ENCODE measurements at regions not wholly inside any gene's neighbourhood (a gene's known extent, or its start where the extent isn't known, plus 50 kb on each side); places are given as distances from the start of the nearest gene placed in this dataset.
"Not testable (repeated sequence)": the region's sequence is repeated elsewhere in the genome, so short reads cannot be mapped to it uniquely, and the experiment has no call there.

DNA sequence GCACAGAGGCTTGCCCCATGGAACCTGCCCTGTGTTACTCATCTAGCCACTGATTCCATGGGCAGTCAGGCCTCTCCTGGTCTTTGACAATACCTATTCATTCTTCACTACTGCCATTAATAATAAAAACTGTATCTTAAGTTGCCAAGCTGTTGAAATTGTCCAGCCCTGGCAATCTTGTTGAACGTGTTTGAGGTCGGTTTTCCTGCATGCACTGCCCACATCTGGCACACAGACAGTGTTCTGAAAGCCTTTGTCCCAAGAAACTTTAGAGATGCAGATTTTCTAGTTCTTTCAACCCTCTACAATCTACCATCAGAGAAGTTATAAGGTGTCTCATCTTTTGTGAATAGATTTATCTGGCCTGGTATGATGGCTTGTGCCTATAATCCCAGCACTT lies 567.2 kb upstream of the NECTIN3 start:
- no peak for DNase-seq (ENCODE audit: extremely low read depth in 1 of 2, low read depth in 1 of 2)

GRCh38 chr3:110504901-110505300 lies 566.7 kb upstream of the NECTIN3 start:
- no peak for DNase-seq (ENCODE audit: extremely low read depth in 1 of 2, low read depth in 1 of 2)

DNA sequence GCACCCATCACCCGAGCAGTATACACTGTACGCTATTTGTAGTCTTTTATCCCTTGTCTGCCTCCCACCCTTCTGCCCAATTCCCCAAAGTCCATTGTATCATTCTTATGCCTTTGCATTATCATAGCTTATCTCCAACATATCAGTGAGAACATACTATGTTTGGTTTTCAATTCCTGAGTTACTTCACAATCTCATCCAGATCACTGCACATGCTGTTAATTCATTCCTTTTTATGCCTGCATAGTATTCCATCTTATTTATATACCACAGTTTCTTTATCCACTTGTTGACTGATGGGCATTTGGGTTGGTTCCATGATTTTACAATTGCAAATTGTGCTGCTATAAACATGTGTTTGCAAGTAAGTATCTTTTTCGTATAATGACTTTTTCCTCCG lies 564.7 kb upstream of the NECTIN3 start:
- no peak for DNase-seq (ENCODE audit: extremely low read depth in 1 of 2, low read depth in 1 of 2)

GRCh38 chr3:110507570-110507969 lies 564.0 kb upstream of the NECTIN3 start:
- not testable (repeated sequence) for DNase-seq (ENCODE audit: extremely low read depth in 1 of 2, low read depth in 1 of 2)

DNA sequence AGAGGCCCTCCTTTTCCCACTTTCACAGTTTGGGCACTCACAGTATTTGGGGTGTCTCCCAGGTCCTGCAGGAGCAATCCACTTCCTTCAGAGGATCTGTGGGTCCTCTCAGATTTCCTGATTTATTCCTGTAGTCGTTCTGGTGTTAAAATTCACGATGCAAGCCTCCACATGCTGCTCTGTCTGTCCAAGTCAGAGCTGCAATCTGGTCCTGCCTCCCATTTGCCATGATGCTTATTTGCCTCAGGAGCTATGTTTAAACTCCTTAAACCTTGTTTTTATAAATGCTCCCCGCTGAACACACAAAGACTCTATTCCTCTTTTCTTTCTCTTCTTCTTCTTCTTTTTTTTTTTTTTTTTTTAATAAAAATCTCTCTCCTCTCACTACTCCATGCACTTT lies 558.7 kb upstream of the NECTIN3 start:
- DNase-seq (ENCODE audit: extremely low read depth in 1 of 2, low read depth in 1 of 2), result no peak

GRCh38 chr3:110518031-110518430 lies 553.6 kb upstream of the NECTIN3 start:
- DNase-seq (ENCODE audit: extremely low read depth in 1 of 2, low read depth in 1 of 2), result no peak

DNA sequence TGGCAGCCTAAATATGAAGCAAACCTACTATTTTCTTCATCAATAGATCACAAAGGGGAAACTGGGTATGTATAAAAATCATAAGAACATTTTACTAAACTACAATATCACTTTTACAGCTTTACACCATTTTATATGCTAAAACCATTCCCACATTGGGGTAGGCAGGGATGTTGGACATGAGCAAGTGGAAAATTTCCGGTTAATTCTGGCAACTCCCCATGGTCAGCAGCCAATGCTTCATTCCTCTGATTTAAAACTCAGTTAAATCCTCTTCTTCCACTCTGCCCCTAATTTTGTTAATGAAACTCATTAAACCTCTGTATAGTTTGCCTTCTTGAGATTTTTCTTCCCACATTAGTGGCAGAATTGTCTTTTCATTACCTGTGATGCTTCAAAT lies 552.5 kb upstream of the NECTIN3 start:
- DNase-seq (ENCODE audit: extremely low read depth in 1 of 2, low read depth in 1 of 2), result no peak

DNA sequence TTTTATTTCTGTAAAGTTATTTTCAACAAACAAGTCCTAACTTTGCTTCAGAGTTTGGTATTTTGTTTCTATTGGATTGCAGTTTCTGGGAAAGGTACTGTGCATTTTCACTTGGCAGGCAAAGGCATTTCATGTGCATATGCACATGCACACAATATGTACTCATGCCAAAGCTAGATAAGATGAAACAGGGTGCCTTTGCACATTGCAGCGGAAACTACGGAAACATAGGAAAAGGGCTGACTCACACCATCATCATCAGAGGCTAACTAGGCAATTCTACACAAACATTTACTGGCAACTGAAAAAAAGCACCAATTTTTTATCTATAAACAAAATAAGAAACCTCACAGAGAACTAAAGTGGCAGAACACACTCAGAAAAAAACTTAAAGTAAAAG lies 550.6 kb upstream of the NECTIN3 start:
- DNase-seq (ENCODE audit: extremely low read depth in 1 of 2, low read depth in 1 of 2), result no peak

- not testable (repeated sequence) for DNase-seq (ENCODE audit: extremely low read depth in 1 of 2, low read depth in 1 of 2)
These were observed 546.0 kb upstream of the NECTIN3 start for GRCh38 chr3:110525558-110526064.

GRCh38 chr3:110526777-110527727 lies 544.6 kb upstream of the NECTIN3 start:
- DNase-seq (ENCODE audit: extremely low read depth in 1 of 2, low read depth in 1 of 2), result no peak

DNA sequence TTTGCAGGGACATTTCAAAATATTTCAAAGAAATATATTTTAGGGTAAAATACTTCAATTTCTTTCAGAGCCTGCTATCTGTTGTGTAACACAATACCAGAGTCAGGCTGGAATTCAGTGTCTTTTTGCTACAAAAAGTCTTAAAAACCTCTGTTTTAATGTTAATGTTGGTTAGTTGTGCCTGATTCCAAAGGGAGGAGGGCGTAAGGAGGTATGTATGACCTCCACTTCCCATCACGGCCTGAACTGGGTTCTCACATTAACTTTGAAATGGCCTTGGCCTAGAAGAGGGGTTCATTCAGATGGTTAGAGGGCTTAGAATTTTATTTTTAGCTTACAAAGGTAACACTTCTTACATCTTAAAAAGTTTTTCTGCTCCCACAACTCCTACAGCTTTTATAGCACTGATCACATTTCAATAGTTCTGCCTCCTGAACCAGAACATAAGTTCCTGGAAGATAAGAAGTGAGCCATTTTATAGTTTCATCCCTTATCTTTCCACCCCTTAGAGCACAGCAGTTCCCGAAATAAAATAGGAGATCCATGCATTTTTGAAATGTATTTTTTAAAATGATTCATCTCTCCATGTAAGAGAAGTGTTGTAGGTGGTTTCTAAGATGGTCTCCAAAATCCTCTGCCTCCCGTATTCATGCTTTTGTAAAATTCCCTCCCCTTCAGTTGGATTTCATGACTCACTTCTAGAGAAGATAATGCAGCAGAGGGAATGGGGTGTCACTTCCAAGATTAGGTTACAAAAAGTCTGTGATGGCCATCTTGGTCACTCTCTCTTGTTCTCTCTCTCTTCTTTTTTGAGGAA lies 543.1 kb upstream of the NECTIN3 start:
- no peak for DNase-seq (ENCODE audit: extremely low read depth in 1 of 2, low read depth in 1 of 2)

GRCh38 chr3:110530902-110531301 lies 540.7 kb upstream of the NECTIN3 start:
- DNase-seq (ENCODE audit: extremely low read depth in 1 of 2, low read depth in 1 of 2), result no peak

GRCh38 chr3:110533089-110533488 lies 538.5 kb upstream of the NECTIN3 start:
- DNase-seq (ENCODE audit: extremely low read depth in 1 of 2, low read depth in 1 of 2), result no peak

DNA sequence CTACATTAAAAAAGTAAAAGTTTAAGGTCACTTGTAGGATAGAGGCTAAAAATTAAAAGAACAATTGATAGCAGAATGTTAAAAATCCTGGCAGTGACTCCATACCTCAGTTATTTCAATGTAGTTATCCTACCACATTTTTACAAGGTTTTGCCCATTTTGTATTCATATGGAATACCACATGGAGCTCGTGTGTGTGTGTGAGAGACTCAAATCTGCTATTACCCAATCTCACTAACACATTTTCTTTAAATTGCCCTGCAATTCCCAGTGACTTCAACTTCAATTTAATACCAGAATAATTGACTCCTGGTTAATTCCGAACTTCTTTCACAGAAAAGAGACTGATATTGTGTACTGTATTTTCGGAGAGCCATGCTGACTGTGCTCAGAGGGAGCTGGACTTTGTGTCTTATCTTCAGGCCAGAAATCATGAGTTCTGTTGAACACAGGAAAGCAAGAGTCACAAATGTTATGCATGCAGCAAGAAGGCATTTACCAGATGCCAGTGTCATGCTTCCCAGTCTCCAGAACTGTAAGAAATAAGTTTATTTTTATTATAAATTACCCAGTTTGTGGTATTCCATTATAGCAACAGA lies 529.0 kb upstream of the NECTIN3 start:
- DNase-seq (ENCODE audit: extremely low read depth in 1 of 2, low read depth in 1 of 2), result no peak

DNA sequence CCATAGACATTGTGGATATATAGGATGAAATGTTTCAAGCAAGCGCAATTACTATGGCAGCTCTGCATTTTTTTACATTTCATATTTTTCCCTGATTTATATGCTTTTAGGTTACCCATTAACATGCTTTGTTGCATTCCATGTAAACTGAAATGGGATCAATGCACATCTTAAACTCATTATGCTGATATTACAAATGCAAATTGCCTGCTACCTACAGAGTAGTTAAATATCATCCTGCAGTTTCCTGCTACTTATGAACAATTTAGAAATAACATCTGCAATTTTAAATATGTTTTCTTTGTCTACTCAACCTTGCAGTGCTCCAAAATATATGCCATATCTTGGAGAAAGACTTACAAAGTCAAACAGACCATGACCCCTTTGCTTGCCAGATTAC lies 526.9 kb upstream of the NECTIN3 start:
- no peak for DNase-seq (ENCODE audit: extremely low read depth in 1 of 2, low read depth in 1 of 2)

- DNase-seq (ENCODE audit: extremely low read depth in 1 of 2, low read depth in 1 of 2), result no peak
These were observed 521.1 kb upstream of the NECTIN3 start for GRCh38 chr3:110550511-110550910.

- DNase-seq (ENCODE audit: extremely low read depth in 1 of 2, low read depth in 1 of 2), result no peak
These were observed 509.0 kb upstream of the NECTIN3 start for GRCh38 chr3:110562621-110563020.

DNA sequence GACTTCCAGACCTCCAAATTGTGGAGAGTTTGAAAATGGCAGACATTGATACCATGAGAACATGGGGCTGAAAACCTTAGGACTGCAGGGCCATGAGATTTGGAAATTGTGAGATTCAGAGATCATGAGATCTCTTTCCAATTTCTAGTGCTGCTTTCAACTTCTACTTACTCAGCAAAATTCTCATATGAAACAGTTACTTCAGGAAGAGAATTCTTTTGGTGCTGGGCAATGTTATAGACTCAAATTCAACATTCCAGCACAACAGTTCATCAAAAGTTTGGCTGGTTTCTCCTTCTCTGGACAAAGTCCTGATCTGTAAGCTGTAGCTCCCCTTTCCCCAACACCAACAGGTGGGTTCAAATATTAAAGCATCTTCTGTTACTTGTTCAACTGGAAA lies 506.9 kb upstream of the NECTIN3 start:
- no peak for DNase-seq (ENCODE audit: extremely low read depth in 1 of 2, low read depth in 1 of 2)

DNA sequence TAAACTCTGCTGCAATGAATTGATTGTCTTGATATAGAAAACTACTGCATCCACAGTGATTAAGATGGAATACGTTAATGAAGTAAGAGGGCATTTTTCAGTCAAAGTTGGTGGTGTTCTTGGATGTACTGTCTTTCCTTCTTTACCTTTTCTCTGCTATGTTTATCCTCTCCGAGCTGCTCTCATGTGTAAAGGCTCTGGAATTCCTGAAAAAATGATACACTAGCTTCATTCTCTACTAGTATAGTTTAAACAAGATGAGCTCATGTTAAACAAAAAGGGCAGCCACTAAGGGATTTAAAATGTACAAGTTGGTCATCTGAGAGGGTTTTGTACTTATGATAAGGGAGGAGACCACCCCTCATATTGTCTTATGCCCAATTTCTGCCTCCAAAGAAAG lies 504.6 kb upstream of the NECTIN3 start:
- no peak for DNase-seq (ENCODE audit: extremely low read depth in 1 of 2, low read depth in 1 of 2)

DNA sequence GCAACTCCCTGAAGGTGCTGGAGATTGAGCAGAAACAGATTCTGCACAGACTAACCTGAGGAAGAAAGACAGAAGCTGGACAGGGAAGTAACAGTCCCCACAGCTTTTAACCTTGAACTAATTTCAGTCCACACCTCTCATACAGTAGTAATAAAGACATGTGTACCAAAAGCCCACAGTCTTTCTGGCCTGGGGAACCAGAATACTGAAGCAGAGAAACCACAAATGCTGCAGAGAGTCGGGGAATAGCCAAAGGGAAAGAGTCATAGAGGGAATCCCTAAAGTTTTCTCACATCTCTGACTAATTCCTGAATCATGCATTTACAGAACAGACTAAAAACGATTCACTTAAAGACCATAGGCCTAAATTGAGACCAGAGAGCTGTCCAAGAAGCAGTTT lies 503.4 kb upstream of the NECTIN3 start:
- DNase-seq (ENCODE audit: extremely low read depth in 1 of 2, low read depth in 1 of 2), result no peak

- DNase-seq (ENCODE audit: extremely low read depth in 1 of 2, low read depth in 1 of 2), result no peak
These were observed 502.5 kb upstream of the NECTIN3 start for GRCh38 chr3:110569073-110569472.

Data from stimulated activated CD8-positive, alpha-beta memory T cell treated with anti-CD3 and anti-CD28 coated beads, Interleukin-7, amount 100 ng/mL, for 48 hours (primary cell).